ENCODE measurements at regions not wholly inside any gene's neighbourhood (a gene's known extent, or its start where the extent isn't known, plus 50 kb on each side); places are given as distances from the start of the nearest gene placed in this dataset.

- POLR2A ChIA-PET, result no interaction called here
- Histone ChIP-seq H3K4me2 (ENCODE audit: insufficient read depth, low read length) (no peak overlapping the region), H3K9ac (replicated peaks; ENCODE audit: extremely low read depth, insufficient read depth, low read length) (no peak overlapping the region), H3K27me3 (ENCODE audit: control insufficient read depth in 2 of 2, insufficient read depth in 2 of 2, low read length in 2 of 2) (no peaks in the 10 kb centered on the region), H3K27ac (ENCODE audit: insufficient read depth, low read depth, low read length) (no peak overlapping the region), H3K9me1 (replicated peaks; ENCODE audit: control insufficient read depth, extremely low read depth, insufficient read depth, low read length) (no peaks in the 10 kb centered on the region), H3K4me1 (ENCODE audit: control insufficient read depth, extremely low read depth, insufficient read depth, low read length) (no peaks in the 10 kb centered on the region), H3K36me3 (ENCODE audit: control insufficient read depth in 2 of 2, extremely low read depth in 1 of 2, insufficient read depth in 2 of 2, low read length in 2 of 2) (no peaks in the 10 kb centered on the region), H3K79me2 (ENCODE audit: control insufficient read depth, insufficient read depth, low read length) (no peaks in the 10 kb centered on the region), H4K20me1 (replicated peaks; ENCODE audit: control insufficient read depth, extremely low read depth, insufficient read depth, low read length) (no peaks in the 10 kb centered on the region), H3K9me3 (replicated peaks; ENCODE audit: control insufficient read depth, insufficient read depth, low read length) (no peaks in the 10 kb centered on the region), H3K4me3 (replicated peaks in 1 of 3; ENCODE audit: insufficient read depth in 1 of 3, low read depth in 1 of 3, low read length in 3 of 3) (no peak overlapping the region), H2AFZ (ENCODE audit: low read depth, low read length) (no peak overlapping the region)
- intact Hi-C loops (cut with micrococcal nuclease), result no loop called here
- CTCF ChIA-PET, result no interaction called here
- no TSS peak for BruUV-seq (replicated peaks)
- dilution Hi-C loops (cut with MboI; ENCODE audit: extremely low pct_ligation_motif_present, low sequenced_read_pairs), result no loop called here
- no peak for TF ChIP-seq MAX (IDR thresholded peaks at IDR 0.05; ENCODE audit: insufficient read depth, insufficient read length)
- TF ChIP-seq CTCF (IDR thresholded peaks at IDR 0.05; ENCODE audit: extremely low read depth in 1 of 2, insufficient read depth in 1 of 2, low read depth in 1 of 2, low read length in 2 of 2), result no peak
- TF ChIP-seq FOS (IDR thresholded peaks at IDR 0.05; ENCODE audit: borderline replicate concordance, insufficient read depth, low read length), result no peak
- no peak for TF ChIP-seq MYC (IDR thresholded peaks at IDR 0.05; ENCODE audit: low read depth, low read length)
- no peak for TF ChIP-seq POLR2AphosphoS5 (IDR thresholded peaks at IDR 0.05; ENCODE audit: insufficient read depth, low read depth, low read length)
- TF ChIP-seq JUN (IDR thresholded peaks at IDR 0.05; ENCODE audit: borderline replicate concordance, insufficient read depth, insufficient read length, low read depth), result no peak
- no peak for TF ChIP-seq POLR2A (IDR thresholded peaks at IDR 0.05; ENCODE audit: low read depth, low read length)
- TF ChIP-seq EZH2 (IDR thresholded peaks at IDR 0.05; ENCODE audit: borderline replicate concordance, low read depth, low read length, severe bottlenecking), result no peak
- DNase-seq (ENCODE audit: low read depth, low spot score), result no peak
- FAIRE-seq, result no peak
Observed at GRCh38 chr5:67925511-67925910, 290.0 kb upstream of the PIK3R1 start.

All from endothelial cell of umbilical vein (primary cell).